GM12878 (cell line): ENCODE measurements at regions not wholly inside any gene's neighbourhood (a gene's known extent, or its start where the extent isn't known, plus 50 kb on each side); places are given as distances from the start of the nearest gene placed in this dataset.

ENCODE experiments used
- EZH2 ChIP-seq: IDR thresholded peaks from 2 replicates; pipeline ENCODE4 v1.6.1; 2012; ENCODE audit warnings: low read depth, mild to moderate bottlenecking, control low read depth, inconsistent platforms, low read length, borderline replicate concordance; ENCODE audit not compliant: control insufficient read depth
- HDGF ChIP-seq: fragments of 450-650 bp; IDR thresholded peaks from 2 replicates; pipeline ENCODE4 v1.6.1; 2016; ENCODE audit warnings: antibody characterized with exemption
- NRF1 ChIP-seq: conservative IDR thresholded peaks from 2 replicates; pipeline ENCODE4 v1.6.1; 2011; ENCODE audit warnings: mild to moderate bottlenecking, low read depth, low read length, improper control_type of control experiment
- POLR2A ChIP-seq: IDR thresholded peaks from 2 replicates; pipeline ENCODE4 v1.6.1; 2011; ENCODE audit warnings: low read depth, mild to moderate bottlenecking, low read length
- POLR2AphosphoS5 ChIP-seq: IDR thresholded peaks from 2 replicates; pipeline ENCODE4 v1.6.1; 2011; ENCODE audit warnings: mild to moderate bottlenecking, low read length, inconsistent platforms
- ZNF207 ChIP-seq: fragments of 450-650 bp; IDR thresholded peaks from 2 replicates; pipeline ENCODE4 v1.6.1; 2014; ENCODE audit warnings: antibody characterized with exemption, mild to moderate bottlenecking, borderline replicate concordance
- TF ChIP-seq, protein P1 (sequence below), 3 experiments: IDR thresholded peaks in 2 of 3; conservative IDR thresholded peaks in 1 of 3; 2 replicates each; pipeline ENCODE4 v1.5.1; 2011; ENCODE audit warnings: low read depth in 3 of 3, low read length in 3 of 3, mild to moderate bottlenecking in 3 of 3, control low read depth in 2 of 3, moderate library complexity in 2 of 3, inconsistent platforms in 1 of 3, mixed read lengths in 1 of 3; ENCODE audit not compliant: control insufficient read depth in 2 of 3, insufficient read depth in 1 of 3; ENCODE audit errors: extremely low read depth in 1 of 3
- TF ChIP-seq, protein P2 (sequence below): fragments of 450-650 bp; IDR thresholded peaks from 2 replicates; pipeline ENCODE4 v1.6.1; 2016; ENCODE audit warnings: mild to moderate bottlenecking

DNA sequence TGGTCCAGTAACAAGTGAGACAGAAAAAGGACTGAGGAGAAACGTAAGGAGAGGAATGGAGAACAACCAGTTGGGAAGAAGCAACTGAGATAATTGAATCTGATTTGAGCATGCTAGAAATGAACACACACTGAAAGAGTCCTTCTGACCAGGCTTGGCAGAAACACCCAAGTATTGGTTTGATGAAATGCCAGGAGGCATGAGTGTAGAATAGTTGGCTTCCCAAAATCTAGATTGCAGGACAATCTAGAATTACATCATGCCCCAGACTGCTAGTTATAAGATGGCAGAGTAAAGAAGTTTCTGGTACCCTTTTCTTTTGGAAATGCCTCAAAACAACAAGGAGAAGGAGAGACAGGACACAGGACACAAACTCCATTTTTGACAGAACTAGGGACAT lies 189.7 kb upstream of the STT3B start:
- TF ChIP-seq ZNF207 (no peak), HDGF (no peak), POLR2A (no peak), EZH2 (no peak), POLR2AphosphoS5 (no peak), NRF1 (no peak)
- TF ChIP-seq, protein P1, sequence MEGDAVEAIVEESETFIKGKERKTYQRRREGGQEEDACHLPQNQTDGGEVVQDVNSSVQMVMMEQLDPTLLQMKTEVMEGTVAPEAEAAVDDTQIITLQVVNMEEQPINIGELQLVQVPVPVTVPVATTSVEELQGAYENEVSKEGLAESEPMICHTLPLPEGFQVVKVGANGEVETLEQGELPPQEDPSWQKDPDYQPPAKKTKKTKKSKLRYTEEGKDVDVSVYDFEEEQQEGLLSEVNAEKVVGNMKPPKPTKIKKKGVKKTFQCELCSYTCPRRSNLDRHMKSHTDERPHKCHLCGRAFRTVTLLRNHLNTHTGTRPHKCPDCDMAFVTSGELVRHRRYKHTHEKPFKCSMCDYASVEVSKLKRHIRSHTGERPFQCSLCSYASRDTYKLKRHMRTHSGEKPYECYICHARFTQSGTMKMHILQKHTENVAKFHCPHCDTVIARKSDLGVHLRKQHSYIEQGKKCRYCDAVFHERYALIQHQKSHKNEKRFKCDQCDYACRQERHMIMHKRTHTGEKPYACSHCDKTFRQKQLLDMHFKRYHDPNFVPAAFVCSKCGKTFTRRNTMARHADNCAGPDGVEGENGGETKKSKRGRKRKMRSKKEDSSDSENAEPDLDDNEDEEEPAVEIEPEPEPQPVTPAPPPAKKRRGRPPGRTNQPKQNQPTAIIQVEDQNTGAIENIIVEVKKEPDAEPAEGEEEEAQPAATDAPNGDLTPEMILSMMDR (IDR thresholded peaks at IDR 0.05 in 2 of 3, conservative IDR thresholded peaks at IDR 0.05 in 1 of 3; ENCODE audit: control insufficient read depth in 2 of 3, extremely low read depth in 1 of 3, insufficient read depth in 1 of 3, low read depth in 3 of 3, low read length in 3 of 3), result no peak
- TF ChIP-seq, protein P2, sequence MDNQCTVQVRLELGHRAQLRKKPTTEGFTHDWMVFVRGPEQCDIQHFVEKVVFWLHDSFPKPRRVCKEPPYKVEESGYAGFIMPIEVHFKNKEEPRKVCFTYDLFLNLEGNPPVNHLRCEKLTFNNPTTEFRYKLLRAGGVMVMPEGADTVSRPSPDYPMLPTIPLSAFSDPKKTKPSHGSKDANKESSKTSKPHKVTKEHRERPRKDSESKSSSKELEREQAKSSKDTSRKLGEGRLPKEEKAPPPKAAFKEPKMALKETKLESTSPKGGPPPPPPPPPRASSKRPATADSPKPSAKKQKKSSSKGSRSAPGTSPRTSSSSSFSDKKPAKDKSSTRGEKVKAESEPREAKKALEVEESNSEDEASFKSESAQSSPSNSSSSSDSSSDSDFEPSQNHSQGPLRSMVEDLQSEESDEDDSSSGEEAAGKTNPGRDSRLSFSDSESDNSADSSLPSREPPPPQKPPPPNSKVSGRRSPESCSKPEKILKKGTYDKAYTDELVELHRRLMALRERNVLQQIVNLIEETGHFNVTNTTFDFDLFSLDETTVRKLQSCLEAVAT, result no peak
